Activated T-helper 9 cell treated with anti-CD3 and anti-CD28 coated beads, Interleukin-2, amount 50 U/mL, for 16 hours (primary cell): ENCODE measurements at regions not wholly inside any gene's neighbourhood (a gene's known extent, or its start where the extent isn't known, plus 50 kb on each side); places are given as distances from the start of the nearest gene placed in this dataset.

Experiments
- DNase-seq: peaks from one replicate; pipeline ENCODE4 v3.0.0-alpha.2; 2020; ENCODE audit warnings: low read depth

- no peak for DNase-seq
Measured at GRCh38 chr11:11756718-11757117, 85.1 kb upstream of the USP47 start.

GRCh38 chr11:11755871-11756270, 85.9 kb upstream of the USP47 start:
- no peak for DNase-seq

GRCh38 chr11:11752679-11753078, 89.1 kb upstream of the USP47 start:
- DNase-seq = no peak

- DNase-seq = no peak
Measured at GRCh38 chr11:11750017-11750878, 91.5 kb upstream of the USP47 start.

GRCh38 chr11:11748706-11749365, 92.9 kb upstream of the USP47 start:
- DNase-seq = no peak

GRCh38 chr11:11747570-11747969, 94.2 kb upstream of the USP47 start:
- no peak for DNase-seq

DNA sequence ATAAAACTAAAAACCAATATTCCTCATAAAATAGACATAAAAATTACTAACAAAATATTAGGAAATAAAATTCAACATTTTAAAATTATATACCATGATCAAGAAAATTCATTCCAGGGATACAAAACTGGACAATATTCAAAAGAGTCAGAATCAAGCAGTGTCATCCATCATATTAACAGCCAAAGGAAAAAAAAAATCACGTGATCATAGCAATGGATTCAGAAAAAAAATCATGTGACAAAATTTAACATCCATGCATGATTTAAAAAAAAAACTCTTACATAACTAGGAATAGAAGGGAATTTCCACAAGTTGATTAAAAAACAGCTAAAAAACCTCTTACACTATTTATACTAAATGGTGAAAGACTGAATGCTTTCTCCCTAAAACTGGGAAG, 95.3 kb upstream of the USP47 start:
- no peak for DNase-seq

DNA sequence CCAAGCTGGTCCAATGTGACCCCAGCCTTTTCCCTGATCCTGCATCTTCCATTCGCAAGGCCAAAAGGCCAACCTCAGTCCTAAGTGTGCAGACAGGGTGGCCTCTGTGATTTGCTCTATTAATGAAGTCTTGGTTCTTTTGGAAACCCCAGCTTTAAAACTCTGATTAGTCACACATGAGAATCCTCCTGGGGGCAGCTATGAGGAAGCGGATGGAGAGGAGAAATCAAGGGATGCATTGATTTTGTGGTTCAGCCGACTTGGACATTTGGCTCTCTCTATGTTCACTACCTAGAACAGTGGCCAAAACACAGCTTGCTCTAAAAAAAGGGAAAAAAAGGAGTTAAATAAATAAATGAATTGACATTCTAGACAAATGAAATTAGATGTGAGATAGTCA, 98.6 kb upstream of the USP47 start:
- no peak for DNase-seq

DNA sequence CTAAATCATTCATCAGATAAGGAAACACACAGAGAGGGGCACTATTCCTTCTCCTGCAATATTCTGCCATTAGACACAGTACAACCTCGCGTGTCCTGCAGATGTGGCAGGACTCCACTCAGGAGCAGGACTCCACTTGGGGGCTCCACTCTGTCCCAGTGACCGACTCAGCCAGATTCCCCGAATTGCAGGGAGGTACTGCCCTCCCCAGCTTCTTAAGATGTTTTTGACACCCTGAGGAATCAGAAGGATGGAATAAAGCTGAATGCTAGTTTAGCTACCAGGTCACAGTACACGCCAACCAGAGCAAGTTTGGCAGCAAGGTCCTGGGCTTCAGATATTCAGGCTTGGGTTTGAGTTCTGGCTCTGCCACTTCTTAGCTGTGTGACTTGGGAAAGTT, 99.3 kb upstream of the USP47 start:
- no peak for DNase-seq

DNA sequence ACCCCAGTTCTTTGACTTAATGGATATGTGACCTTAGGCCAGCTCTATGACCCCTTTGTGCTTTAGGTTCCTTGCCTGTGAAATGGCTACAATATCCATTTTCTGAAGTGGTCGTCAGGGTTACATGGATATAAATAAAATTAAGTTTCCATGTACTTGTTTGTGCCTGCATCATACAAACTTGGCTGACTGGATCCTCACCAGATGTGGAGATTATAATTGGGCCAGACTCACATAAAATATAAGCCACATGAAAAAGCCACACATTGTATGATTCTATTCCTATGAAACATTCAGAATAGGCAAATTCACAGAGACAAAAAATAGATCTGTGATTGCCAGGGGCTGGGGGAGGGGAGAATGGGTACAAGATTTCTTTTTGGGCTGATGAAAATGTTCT, 100.9 kb upstream of the USP47 start:
- no peak for DNase-seq

GRCh38 chr11:11740073-11740702, 101.6 kb upstream of the USP47 start:
- DNase-seq = no peak

GRCh38 chr11:11738370-11738769, 103.4 kb upstream of the USP47 start:
- no peak for DNase-seq

- no peak for DNase-seq
Measured at GRCh38 chr11:11735586-11735985, 106.2 kb upstream of the USP47 start.

GRCh38 chr11:11733246-11733747, 108.5 kb upstream of the USP47 start:
- DNase-seq = no peak

GRCh38 chr11:11732116-11732515, 109.7 kb upstream of the USP47 start:
- no peak for DNase-seq

- DNase-seq = no peak
Measured at GRCh38 chr11:11731311-11732083, 109.7 kb upstream of the GALNT18 start.

DNA sequence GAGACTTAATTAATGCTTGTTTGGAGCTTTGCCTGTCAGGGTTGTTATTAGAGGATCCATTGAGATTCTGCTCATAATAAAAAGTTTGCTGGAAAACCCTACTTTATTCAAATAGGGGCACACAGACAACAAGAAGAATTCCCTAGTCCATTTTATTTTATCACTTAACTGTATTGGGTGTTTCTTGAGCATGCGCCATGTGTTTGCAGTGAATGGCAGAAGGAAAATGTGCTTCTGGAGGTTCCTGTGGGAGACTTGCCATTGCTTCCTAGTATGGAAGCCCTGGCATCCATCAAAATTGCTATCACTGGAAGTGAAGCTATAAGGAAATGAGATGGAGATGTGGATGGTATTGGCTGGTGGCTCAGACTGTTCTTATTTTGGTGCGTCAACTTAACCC, 106.6 kb upstream of the GALNT18 start:
- no peak for DNase-seq

GRCh38 chr11:11725438-11725837, 103.6 kb upstream of the GALNT18 start:
- DNase-seq = no peak

GRCh38 chr11:11724994-11725393, 103.2 kb upstream of the GALNT18 start:
- DNase-seq = no peak

- DNase-seq = no peak
Measured at GRCh38 chr11:11722861-11723260, 101.1 kb upstream of the GALNT18 start.

GRCh38 chr11:11722246-11722645, 100.4 kb upstream of the GALNT18 start:
- DNase-seq = no peak

DNA sequence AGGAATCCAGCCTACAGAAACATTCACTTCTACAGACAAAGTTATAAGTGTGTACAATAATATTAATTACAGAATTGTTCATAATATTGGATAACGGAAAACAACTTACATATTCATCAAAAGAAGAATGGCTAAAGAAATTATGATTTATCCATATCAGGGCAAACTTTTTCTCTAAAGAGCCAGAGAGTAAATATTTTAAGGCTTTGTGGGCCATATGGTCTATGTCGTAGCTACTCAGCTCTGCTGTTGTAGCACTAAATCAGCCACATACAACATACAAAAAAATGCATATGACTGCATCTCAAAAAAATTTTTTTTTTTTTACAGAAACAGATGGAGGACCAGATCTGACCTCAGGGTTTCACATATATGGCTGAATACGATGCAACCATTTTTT, 96.7 kb upstream of the GALNT18 start:
- no peak for DNase-seq
